Skin of body (tissue), 1 donor: ENCODE measurements at regions not wholly inside any gene's neighbourhood (a gene's known extent, or its start where the extent isn't known, plus 50 kb on each side); places are given as distances from the start of the nearest gene placed in this dataset.
"Not testable (repeated sequence)": the region's sequence is repeated elsewhere in the genome, so short reads cannot be mapped to it uniquely, and the experiment has no call there.

ENCODE experiments used
- DNase-seq: peaks from one replicate; lab custom pipeline; 2025; lab: John Stamatoyannopoulos, UW

DNA sequence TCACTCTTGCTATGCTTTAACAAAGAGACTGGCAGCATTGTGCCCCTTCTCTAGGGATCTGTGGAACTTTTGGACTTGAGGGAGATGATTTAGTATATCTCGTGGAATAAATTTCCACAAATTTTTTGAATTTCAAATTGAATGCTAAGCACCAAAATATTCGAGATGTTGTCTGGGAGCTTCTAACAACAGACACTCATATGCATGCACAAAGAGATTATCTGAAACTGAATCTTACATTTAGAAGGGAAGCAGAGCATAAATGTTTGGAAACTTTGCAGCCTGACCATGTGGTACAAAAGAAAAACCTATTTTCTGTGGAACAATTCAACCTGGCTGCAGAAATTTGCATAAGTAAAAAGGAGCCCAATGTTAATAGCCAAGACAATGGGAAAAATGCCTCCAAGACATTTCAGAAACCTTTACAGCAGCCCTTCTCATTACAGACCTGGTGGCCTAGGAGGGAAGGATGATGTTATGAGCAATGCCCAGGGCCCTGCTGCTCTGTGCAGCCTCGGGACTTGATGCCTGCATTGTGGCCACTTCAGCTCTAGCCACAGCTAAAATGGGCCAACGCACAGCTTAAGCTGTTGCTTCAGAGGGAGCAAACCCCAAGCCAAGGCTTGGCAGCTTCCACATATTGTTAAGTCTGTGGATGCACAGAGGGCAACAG is 285.8 kb upstream of the FAM174A start:
- no peak for DNase-seq

DNA sequence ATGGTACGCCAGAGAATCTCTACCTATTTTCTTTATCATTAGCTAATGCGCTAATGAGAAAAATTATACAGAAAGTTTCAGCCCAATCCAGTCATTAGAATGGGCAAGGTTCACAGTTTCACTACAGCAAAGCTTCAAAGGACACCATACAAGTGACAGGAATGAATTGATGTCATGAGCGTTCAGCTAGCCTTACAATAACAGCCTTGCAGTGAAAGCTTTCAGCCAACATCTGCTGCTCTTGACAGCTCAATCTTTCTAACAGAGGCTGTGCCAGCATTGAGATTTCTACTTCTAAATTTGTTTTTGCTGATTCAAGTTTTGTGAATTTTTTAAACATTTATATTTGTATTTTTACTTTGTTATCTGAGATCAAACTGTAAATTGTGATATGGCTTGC is 302.4 kb upstream of the FAM174A start:
- DNase-seq, result no peak

DNA sequence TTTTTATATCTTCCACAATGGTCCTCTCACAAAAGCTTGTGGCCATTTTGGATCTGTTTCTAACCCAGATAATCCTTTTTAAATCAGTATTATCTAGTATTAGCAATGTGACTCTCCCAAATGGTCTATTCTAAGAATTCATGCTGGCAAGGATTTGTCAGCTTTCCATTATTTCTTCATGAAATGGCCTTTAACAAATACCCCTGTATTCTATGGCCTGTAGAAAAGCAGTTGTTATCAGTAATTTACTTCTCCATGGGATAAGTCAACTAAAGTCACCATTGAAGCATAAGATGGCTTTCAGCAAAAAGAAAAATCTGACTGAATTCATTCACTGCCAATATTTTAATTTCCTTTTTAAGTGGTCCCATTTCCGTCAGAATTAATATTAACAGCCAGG is 346.4 kb upstream of the FAM174A start:
- no peak for DNase-seq

DNA sequence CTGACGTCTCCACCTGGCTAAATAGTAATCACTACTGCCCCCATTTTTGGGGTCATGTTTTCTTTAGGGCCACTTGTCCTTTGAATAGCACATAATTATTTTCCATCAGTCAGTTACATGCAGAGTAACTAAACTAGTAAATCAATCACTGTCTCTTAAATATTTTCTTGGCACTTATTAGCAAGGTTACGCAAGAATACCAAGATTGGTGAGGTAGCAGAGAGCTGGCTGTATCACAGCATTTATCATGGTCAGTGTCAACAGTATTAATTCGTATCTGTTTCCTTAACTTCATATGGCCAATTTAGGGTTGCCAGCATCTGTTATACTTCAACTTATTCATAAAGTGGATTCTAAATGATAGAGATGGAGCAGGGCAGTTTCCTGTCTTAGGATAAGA is 346.8 kb upstream of the FAM174A start:
- DNase-seq, result no peak

DNA sequence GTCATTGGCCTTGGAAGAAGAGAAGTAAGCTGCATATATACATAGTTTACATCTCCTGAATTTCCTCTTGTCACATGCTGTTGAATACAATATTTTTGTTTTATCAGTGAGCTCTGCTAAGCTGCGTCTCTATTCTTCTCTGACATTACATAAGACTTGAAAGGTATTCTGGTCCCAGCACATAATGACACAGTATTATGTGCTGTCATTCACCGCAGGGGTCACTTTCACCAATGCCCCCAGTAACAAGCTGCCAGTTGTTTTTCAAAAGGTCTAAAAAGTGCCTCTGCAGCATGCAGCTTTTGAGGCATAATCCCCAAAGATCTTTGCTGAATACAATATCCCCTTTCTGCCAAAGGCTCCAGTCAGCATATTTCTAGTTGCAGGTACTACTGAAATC is 349.0 kb upstream of the FAM174A start:
- DNase-seq, result no peak

GRCh38 chr5:100182402-100182801 is 352.8 kb upstream of the FAM174A start:
- no peak for DNase-seq

DNA sequence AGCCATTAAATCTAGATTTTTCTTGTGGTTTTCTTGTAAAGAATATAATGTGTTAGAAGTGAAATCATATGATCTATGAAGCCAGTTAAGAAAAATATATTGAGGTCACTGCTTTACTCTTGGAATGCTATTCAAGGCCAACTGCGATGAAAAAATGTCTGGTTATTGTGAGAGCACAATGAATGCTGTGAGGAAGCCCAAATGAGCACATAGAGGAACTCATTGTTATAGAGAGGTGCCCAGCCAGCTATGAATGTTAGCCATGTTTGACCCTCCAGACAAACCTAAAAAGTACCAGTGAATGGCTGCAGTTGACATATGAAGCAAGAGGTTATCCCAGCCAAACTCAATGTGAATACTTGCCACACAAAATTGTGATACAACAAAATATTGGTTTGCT is 359.8 kb upstream of the FAM174A start:
- DNase-seq, result no peak

- DNase-seq, result no peak
Observed at GRCh38 chr5:100165309-100165708, 369.9 kb upstream of the FAM174A start.

DNA sequence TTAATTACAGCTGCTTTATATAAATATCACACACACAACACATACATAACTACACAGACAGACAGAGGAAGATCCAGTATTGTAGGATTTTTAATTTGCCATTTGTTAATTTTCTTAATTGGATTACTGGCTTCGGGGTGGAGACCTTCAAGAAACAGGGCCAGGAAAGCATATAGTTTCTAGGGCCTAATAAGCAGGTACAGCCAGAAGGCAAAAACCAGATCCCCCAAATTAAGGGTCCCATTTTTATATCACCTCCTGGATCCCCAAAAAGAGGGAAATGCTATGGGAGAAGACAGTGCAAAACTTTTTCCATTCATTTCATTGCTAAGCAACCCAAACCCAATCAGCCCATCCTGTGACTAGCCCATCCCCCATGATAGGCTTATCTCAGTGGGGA is 373.3 kb upstream of the FAM174A start:
- DNase-seq, result no peak

DNA sequence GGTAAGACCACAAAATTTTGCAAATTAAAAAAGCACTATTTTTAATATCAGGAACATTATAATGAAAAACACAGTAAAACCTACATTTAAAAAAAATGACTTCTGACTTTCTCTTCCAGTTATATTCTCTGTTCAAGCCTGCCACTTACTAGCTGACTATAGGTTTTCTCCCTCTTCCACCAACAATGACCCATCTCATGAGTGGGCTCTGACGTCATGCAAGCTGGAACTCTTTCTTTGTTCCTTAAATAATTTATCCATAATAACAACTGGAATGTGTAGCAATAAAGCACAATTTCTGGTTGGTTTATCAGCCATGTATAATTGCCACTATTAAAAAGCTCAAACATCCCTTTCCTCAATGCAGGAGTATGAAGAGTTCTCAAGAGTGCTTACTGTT is 378.1 kb upstream of the FAM174A start:
- no peak for DNase-seq

- DNase-seq, result no peak
Observed at GRCh38 chr5:100148239-100148638, 386.9 kb upstream of the FAM174A start.

- no peak for DNase-seq
Observed at GRCh38 chr5:100142607-100143006, 392.6 kb upstream of the FAM174A start.

GRCh38 chr5:100131161-100131560 is 404.0 kb upstream of the FAM174A start:
- DNase-seq, result no peak

- DNase-seq, result no peak
Observed at GRCh38 chr5:100130307-100130706, 404.9 kb upstream of the FAM174A start.

DNA sequence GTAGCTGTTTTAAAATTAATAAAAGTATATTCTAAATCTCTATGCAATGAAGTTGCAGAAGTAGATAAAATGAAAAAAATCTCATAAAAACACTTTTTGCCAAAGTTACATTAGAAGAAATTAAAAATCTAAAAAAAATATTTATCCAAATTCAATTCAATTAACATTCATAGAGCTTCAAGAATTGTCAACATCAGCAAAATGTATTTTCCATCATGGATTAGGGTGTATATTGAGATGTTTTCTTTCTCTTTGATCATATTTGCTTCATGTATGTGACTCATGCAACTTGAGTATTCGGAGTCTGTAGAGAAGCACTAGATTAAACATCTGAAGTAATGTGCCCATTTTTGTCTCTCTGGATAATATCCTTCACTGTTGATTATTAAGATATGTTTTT is 415.3 kb upstream of the FAM174A start:
- DNase-seq, result no peak

- DNase-seq, result no peak
Observed at GRCh38 chr5:100110497-100110896, 424.7 kb upstream of the FAM174A start.

DNA sequence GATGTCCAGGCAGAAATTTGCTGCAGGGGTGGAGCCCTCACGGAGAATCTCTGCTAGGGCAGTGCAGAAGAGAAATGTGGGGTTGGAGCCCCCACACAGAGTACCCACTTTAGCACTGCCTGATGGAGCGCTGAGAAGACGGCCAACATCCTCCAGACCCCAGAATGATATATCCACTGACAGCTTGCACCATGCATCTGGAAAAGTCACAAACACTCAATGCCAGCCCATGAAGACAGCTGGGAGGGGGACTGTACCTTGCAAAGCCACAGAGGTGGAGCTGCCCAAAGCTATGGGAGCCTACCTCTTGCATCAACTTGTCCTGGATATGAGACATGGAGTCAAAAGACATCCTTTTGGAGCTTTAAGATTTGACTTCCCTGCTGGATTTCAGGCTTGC is 426.3 kb upstream of the FAM174A start:
- no peak for DNase-seq

- not testable (repeated sequence) for DNase-seq
Observed at GRCh38 chr5:100103592-100104119, 431.5 kb upstream of the FAM174A start.

DNA sequence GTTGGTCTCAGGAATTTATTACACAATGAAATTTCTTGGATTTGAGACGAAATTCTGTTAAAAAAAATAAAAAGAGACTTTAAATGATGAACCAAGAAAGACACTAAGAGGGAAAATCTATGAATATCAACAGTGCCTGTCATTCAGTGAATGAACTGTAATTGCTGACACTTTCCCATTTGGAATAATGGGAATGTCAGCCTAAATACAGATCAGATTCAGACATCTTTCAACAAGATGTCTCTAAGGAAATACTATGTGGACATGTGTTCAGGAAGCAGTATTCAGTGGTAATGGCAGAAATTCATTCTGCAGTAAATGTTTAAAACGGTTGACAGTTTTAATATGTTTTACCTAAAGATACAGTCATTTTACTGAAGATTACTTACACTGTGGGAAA is 433.7 kb upstream of the FAM174A start:
- not testable (repeated sequence) for DNase-seq

DNA sequence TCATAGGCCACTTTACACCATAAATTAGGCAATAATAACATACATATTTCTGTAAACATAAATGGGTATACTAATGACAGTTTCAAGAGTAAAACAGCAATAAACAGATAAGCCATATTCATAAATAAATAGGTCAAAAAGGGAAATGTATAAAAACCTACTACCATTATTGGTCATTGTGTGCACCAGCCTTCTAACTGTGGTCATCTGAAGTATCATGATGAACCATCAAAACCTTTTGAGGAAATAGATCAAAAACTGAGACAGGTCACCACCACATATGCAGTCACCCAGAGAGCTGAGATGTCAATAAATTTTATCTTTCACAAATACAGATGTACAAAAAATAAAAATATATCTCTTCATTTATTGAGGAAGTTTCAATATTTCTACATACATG is 438.8 kb upstream of the FAM174A start:
- DNase-seq, result not testable (repeated sequence)

- not testable (repeated sequence) for DNase-seq
Observed at GRCh38 chr5:100080703-100081102, 454.5 kb upstream of the FAM174A start.

DNA sequence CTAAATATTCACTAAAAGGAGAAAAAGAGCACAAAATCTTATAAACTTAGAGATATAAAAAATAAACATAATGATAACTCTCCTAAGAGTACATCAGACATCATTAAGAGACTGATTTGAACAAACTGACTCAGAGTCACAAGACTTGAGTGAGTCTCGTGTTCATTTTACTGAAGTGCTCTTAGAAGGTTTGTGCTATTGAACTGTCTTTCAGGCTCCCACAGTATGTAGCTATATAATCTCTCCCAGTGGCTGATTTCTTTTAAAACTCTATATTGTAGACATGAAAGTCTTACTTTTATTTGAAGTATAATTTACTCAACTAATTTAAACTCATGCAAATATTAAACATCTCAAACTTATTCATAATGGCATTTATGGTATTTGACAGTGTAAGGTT is 456.0 kb upstream of the FAM174A start:
- not testable (repeated sequence) for DNase-seq

- not testable (repeated sequence) for DNase-seq
Observed at GRCh38 chr5:100066020-100066419, 469.2 kb upstream of the FAM174A start.

GRCh38 chr5:100043475-100043874 is 491.7 kb upstream of the FAM174A start:
- DNase-seq, result no peak
